SK-N-SH (cell line): ENCODE measurements at regions not wholly inside any gene's neighbourhood (a gene's known extent, or its start where the extent isn't known, plus 50 kb on each side); places are given as distances from the start of the nearest gene placed in this dataset.

Experiments
- CTCF ChIA-PET: fragments of 300-600, 350-600 bp; formaldehyde crosslinking; extraction: SDS; loops from one replicate; lab custom pipeline; 2021; lab: Yijun Ruan, JAX
- POLR2A ChIA-PET: fragments of 350-600 bp; sonication (Branson Sonifier 250); formaldehyde crosslinking; extraction: SDS; loops from one replicate; lab custom pipeline; 2020; ENCODE audit warnings: antibody characterized with exemption, inconsistent platforms; lab: Yijun Ruan, JAX
- DNase-seq: peaks from one replicate; pipeline ENCODE4 v3.0.0; 2012
- H2AFZ ChIP-seq: fragments of 200-600 bp; sonication (generic); 2 replicates; pipeline ENCODE4 v1.8.1; 2016; ENCODE audit warnings: antibody characterized with exemption, mild to moderate bottlenecking, low read depth
- H3F3A ChIP-seq: fragments of 200-600 bp; sonication (generic); replicated peaks from 2 replicates; pipeline ENCODE3; 2016; ENCODE audit warnings: antibody characterized with exemption, mild to moderate bottlenecking; ENCODE audit not compliant: insufficient read depth
- H3K27ac ChIP-seq, 2 experiments: fragments of 200-500 bp in 1 of 2; fragments of 200-600 bp in 1 of 2; sonication (Bioruptor generic) in 1 of 2; sonication (generic), shearing (Covaris generic) in 1 of 2; 2 replicates each; pipeline versions ENCODE4 v1.5.1 to v1.6.1; 2014 to 2016; ENCODE audit warnings: low read depth in 2 of 2, inconsistent platforms in 1 of 2, low read length in 1 of 2, mild to moderate bottlenecking in 1 of 2, mixed read lengths in 1 of 2
- H3K27me3 ChIP-seq: fragments of 200-600 bp; sonication (generic), shearing (Covaris generic); 2 replicates; pipeline ENCODE4 v1.6.1; 2016; ENCODE audit warnings: mixed run types; ENCODE audit not compliant: insufficient read depth
- H3K36me3 ChIP-seq, 2 experiments: fragments of 200-500 bp in 1 of 2; fragments of 200-600 bp in 1 of 2; sonication (Bioruptor generic) in 1 of 2; sonication (generic) in 1 of 2; replicated peaks in 1 of 2; 2 replicates each; pipeline versions ENCODE3 to v1.5.1; 2014 to 2016; ENCODE audit warnings: low read length in 1 of 2, mild to moderate bottlenecking in 1 of 2; ENCODE audit not compliant: insufficient read depth in 2 of 2, control insufficient read depth in 1 of 2
- H3K4me1 ChIP-seq, 2 experiments: fragments of 200-500 bp in 1 of 2; fragments of 200-600 bp in 1 of 2; sonication (Bioruptor generic) in 1 of 2; sonication (generic), shearing (Covaris generic) in 1 of 2; 2 replicates each; pipeline versions ENCODE4 v1.5.1 to v1.6.1; 2014 to 2016; ENCODE audit warnings: low read depth in 1 of 2, low read length in 1 of 2, mixed run types in 1 of 2; ENCODE audit not compliant: insufficient read depth in 2 of 2, control insufficient read depth in 1 of 2
- H3K4me2 ChIP-seq: fragments of 200-600 bp; sonication (generic), shearing (Covaris generic); 2 replicates; pipeline ENCODE4 v1.6.1; 2017; ENCODE audit warnings: mixed run types
- H3K4me3 ChIP-seq, 2 experiments: fragments of 200-500 bp in 1 of 2; fragments of 200-600 bp in 1 of 2; sonication (Bioruptor generic) in 1 of 2; sonication (generic), shearing (Covaris generic) in 1 of 2; 2 replicates each; pipeline versions ENCODE4 v1.5.1 to v1.8.1; 2014 to 2016; ENCODE audit warnings: low read depth in 2 of 2, inconsistent platforms in 1 of 2, low read length in 1 of 2, mild to moderate bottlenecking in 1 of 2, mixed read lengths in 1 of 2, moderate library complexity in 1 of 2
- H3K79me2 ChIP-seq: fragments of 200-600 bp; sonication (generic); 2 replicates; pipeline ENCODE4 v1.8.1; 2017; ENCODE audit warnings: mild to moderate bottlenecking; ENCODE audit not compliant: insufficient read depth
- H3K9ac ChIP-seq: fragments of 200-600 bp; sonication (generic); 2 replicates; pipeline ENCODE4 v1.6.1; 2017; ENCODE audit warnings: mixed run types
- H3K9me2 ChIP-seq: fragments of 200-600 bp; sonication (generic); 2 replicates; pipeline ENCODE4 v1.6.1; 2017; ENCODE audit warnings: mixed run types
- H3K9me3 ChIP-seq: fragments of 200-600 bp; sonication (generic); 2 replicates; pipeline ENCODE4 v1.6.1; 2017; ENCODE audit warnings: mixed run types, mild to moderate bottlenecking, moderate library complexity
- H4K20me1 ChIP-seq: fragments of 200-600 bp; sonication (generic); 2 replicates; pipeline ENCODE4 v1.6.1; 2017; ENCODE audit warnings: mild to moderate bottlenecking, mixed run types; ENCODE audit not compliant: insufficient read depth
- CHD2 ChIP-seq: fragments of 150-350 bp; IDR thresholded peaks from 2 replicates; pipeline ENCODE4 v1.6.1; 2018; ENCODE audit warnings: low read length; ENCODE audit not compliant: partially characterized antibody
- ELF1 ChIP-seq: IDR thresholded peaks from 2 replicates; pipeline ENCODE4 v1.4.0; 2012
- FOXJ3 ChIP-seq: sonication (generic); formaldehyde crosslinking; IDR thresholded peaks from 2 replicates; pipeline ENCODE4 v1.5.1; 2020; ENCODE audit warnings: mild to moderate bottlenecking, missing genetic modification reagents
- NFIC ChIP-seq: IDR thresholded peaks from 2 replicates; pipeline ENCODE4 v1.4.0; 2012; ENCODE audit warnings: borderline replicate concordance
- NRF1 ChIP-seq: IDR thresholded peaks from 2 replicates; pipeline ENCODE4 v1.6.1; 2012; ENCODE audit warnings: low read depth, mild to moderate bottlenecking, low read length
- SMC3 ChIP-seq: IDR thresholded peaks from 2 replicates; pipeline ENCODE4 v1.6.1; 2012; ENCODE audit warnings: low read depth, low read length, improper control_type of control experiment
- TAF1 ChIP-seq: IDR thresholded peaks from 2 replicates; pipeline ENCODE4 v1.6.1; 2012; ENCODE audit warnings: low read depth, mild to moderate bottlenecking, low read length, moderate library complexity, borderline replicate concordance
- TCF12 ChIP-seq: IDR thresholded peaks from 2 replicates; pipeline ENCODE4 v1.4.0; 2012
- ZBTB33 ChIP-seq: IDR thresholded peaks from 2 replicates; pipeline ENCODE4 v1.4.0; 2012; ENCODE audit warnings: low read depth, borderline replicate concordance
- WGBS: methylation state at CpG from one replicate; pipeline ENCODE4 v1.1.6; 2017; ENCODE audit warnings: low lambda C conversion rate; 5-methylcytosine and 5-hydroxymethylcytosine counted together
- TF ChIP-seq, protein P1 (sequence below): IDR thresholded peaks from 2 replicates; pipeline ENCODE4 v1.4.0; 2012; ENCODE audit warnings: low read depth
- TF ChIP-seq, protein P2 (sequence below): fragments of 150-350 bp; IDR thresholded peaks from 2 replicates; pipeline ENCODE4 v1.6.1; 2016; ENCODE audit warnings: mild to moderate bottlenecking, low read depth, low read length
- TF ChIP-seq, protein P3 (sequence below): IDR thresholded peaks from 2 replicates; pipeline ENCODE4; 2012

- 18% methylated on average over 5 of the region's 5 CpGs for WGBS
- POLR2A ChIA-PET: no interaction called here
Observed at GRCh38 chr5:155418960-155419579, 405.5 kb downstream of the KIF4B start.

More at GRCh38 chr5:155418960-155419579, 405.5 kb downstream of the KIF4B start:
- TF ChIP-seq SMC3: no peak
- no peak for TF ChIP-seq NFIC
- TF ChIP-seq NRF1: no peak
- TF ChIP-seq TCF12: no peak
- TF ChIP-seq, protein P1, sequence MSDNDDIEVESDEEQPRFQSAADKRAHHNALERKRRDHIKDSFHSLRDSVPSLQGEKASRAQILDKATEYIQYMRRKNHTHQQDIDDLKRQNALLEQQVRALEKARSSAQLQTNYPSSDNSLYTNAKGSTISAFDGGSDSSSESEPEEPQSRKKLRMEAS: no peak
- TF ChIP-seq, protein P2, sequence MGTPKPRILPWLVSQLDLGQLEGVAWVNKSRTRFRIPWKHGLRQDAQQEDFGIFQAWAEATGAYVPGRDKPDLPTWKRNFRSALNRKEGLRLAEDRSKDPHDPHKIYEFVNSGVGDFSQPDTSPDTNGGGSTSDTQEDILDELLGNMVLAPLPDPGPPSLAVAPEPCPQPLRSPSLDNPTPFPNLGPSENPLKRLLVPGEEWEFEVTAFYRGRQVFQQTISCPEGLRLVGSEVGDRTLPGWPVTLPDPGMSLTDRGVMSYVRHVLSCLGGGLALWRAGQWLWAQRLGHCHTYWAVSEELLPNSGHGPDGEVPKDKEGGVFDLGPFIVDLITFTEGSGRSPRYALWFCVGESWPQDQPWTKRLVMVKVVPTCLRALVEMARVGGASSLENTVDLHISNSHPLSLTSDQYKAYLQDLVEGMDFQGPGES: no peak
- TF ChIP-seq FOXJ3 (CRISPR knock-in tag): no peak
- TF ChIP-seq, protein P3, sequence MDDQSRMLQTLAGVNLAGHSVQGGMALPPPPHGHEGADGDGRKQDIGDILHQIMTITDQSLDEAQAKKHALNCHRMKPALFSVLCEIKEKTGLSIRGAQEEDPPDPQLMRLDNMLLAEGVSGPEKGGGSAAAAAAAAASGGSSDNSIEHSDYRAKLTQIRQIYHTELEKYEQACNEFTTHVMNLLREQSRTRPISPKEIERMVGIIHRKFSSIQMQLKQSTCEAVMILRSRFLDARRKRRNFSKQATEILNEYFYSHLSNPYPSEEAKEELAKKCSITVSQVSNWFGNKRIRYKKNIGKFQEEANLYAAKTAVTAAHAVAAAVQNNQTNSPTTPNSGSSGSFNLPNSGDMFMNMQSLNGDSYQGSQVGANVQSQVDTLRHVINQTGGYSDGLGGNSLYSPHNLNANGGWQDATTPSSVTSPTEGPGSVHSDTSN: no peak
- TF ChIP-seq CHD2: no peak
- TF ChIP-seq ZBTB33: no peak
- no peak for TF ChIP-seq ELF1
- no peak for TF ChIP-seq TAF1
- Histone ChIP-seq H3K4me1 (no peaks in the 10 kb centered on the region), H3K9me2 (no peaks in the 10 kb centered on the region), H3K4me2 (no peak overlapping the region), H3K36me3 (no peaks in the 10 kb centered on the region), H3K4me3 (no peak overlapping the region), H4K20me1 (no peaks in the 10 kb centered on the region), H2AFZ (no peak overlapping the region), H3K9me3 (no peaks in the 10 kb centered on the region), H3K27me3 (no peaks in the 10 kb centered on the region), H3F3A (no peaks in the 10 kb centered on the region), H3K79me2 (no peaks in the 10 kb centered on the region), H3K27ac (no peak overlapping the region), H3K9ac (no peak overlapping the region)
- CTCF ChIA-PET: interaction anchor here (0.8 to 1.3 kb wide), 2 partner anchors 11 to 14 kb away, joined by 3 to 5 read pairs; no protein-coding TSS in a partner anchor
- DNase-seq: no peak
